HG03354 (cell line): ENCODE measurements at regions not wholly inside any gene's neighbourhood (a gene's known extent, or its start where the extent isn't known, plus 50 kb on each side); places are given as distances from the start of the nearest gene placed in this dataset.

Source experiments
- ATAC-seq: cut with Tn5 transposase; IDR thresholded peaks from one replicate; pipeline ENCODE4 v1.9.1; 2021; ENCODE audit warnings: mild to moderate bottlenecking; ENCODE audit not compliant: unreplicated experiment, poor library complexity, severe bottlenecking

GRCh38 chr7:46230298-46230989, 309.4 kb upstream of the IGFBP3 start:
- no peak for ATAC-seq

- ATAC-seq: no peak
These were observed 308.3 kb upstream of the IGFBP3 start for GRCh38 chr7:46229409-46229808.

- ATAC-seq: no peak
These were observed 305.8 kb upstream of the IGFBP3 start for GRCh38 chr7:46226860-46227259.

GRCh38 chr7:46224363-46224762, 303.3 kb upstream of the IGFBP3 start:
- ATAC-seq: no peak

GRCh38 chr7:46220066-46220630, 299.1 kb upstream of the IGFBP3 start:
- no peak for ATAC-seq

- no peak for ATAC-seq
These were observed 297.6 kb upstream of the IGFBP3 start for GRCh38 chr7:46218461-46219200.

GRCh38 chr7:46215987-46216567, 295.0 kb upstream of the IGFBP3 start:
- no peak for ATAC-seq

GRCh38 chr7:46214526-46214925, 293.5 kb upstream of the IGFBP3 start:
- ATAC-seq: no peak

- no peak for ATAC-seq
These were observed 292.1 kb upstream of the IGFBP3 start for GRCh38 chr7:46213154-46213537.

- ATAC-seq: no peak
These were observed 291.5 kb upstream of the IGFBP3 start for GRCh38 chr7:46212425-46213153.

- no peak for ATAC-seq
These were observed 289.4 kb upstream of the IGFBP3 start for GRCh38 chr7:46210467-46210866.

- ATAC-seq: no peak
These were observed 288.7 kb upstream of the IGFBP3 start for GRCh38 chr7:46209611-46210388.

GRCh38 chr7:46208635-46209525, 287.8 kb upstream of the IGFBP3 start:
- ATAC-seq: no peak

GRCh38 chr7:46207931-46208634, 287.0 kb upstream of the IGFBP3 start:
- no peak for ATAC-seq

GRCh38 chr7:46206476-46207060, 285.5 kb upstream of the IGFBP3 start:
- ATAC-seq: no peak

- ATAC-seq: no peak
These were observed 284.4 kb upstream of the IGFBP3 start for GRCh38 chr7:46205478-46205877.

GRCh38 chr7:46203926-46204325, 282.9 kb upstream of the IGFBP3 start:
- ATAC-seq: no peak
